Left ventricle myocardium inferior (tissue), 1 donor: ENCODE measurements at regions not wholly inside any gene's neighbourhood (a gene's known extent, or its start where the extent isn't known, plus 50 kb on each side); places are given as distances from the start of the nearest gene placed in this dataset.
A peak's percentile ranks its signal among the peaks of the same experiment; 100 is the strongest.

ENCODE experiments used
- DNase-seq: peaks from one replicate; pipeline ENCODE4 v3.0.0-alpha.2; 2020
- H3K27ac ChIP-seq: fragments of 200-600 bp; replicated peaks from 2 replicates; pipeline ENCODE4 v1.8.0; 2021
- H3K27me3 ChIP-seq: fragments of 200-600 bp; 2 replicates; pipeline ENCODE4 v1.8.0; 2021; ENCODE audit warnings: low read depth
- H3K36me3 ChIP-seq: fragments of 200-600 bp; 2 replicates; pipeline ENCODE4 v1.8.0; 2021
- H3K4me1 ChIP-seq: fragments of 200-600 bp; 2 replicates; pipeline ENCODE4 v1.8.0; 2021
- H3K4me3 ChIP-seq: fragments of 200-600 bp; 2 replicates; pipeline ENCODE4 v1.8.0; 2021; ENCODE audit warnings: mild to moderate bottlenecking, moderate library complexity
- H3K9me3 ChIP-seq: fragments of 200-600 bp; replicated peaks from 2 replicates; pipeline ENCODE4 v1.8.0; 2021
- CTCF ChIP-seq: fragments of 200-600 bp; IDR thresholded peaks from 2 replicates; pipeline ENCODE4 v1.8.0; 2021; ENCODE audit warnings: antibody characterized with exemption, mild to moderate bottlenecking, borderline replicate concordance
- intact Hi-C: fragments of 100-400 bp; cut with micrococcal nuclease; formaldehyde crosslinking; loops from one replicate; pipeline ENCODE4 v1.11.0; 2022
- donor health status: DM: no; HTN: yes; CAD: no; lungs with severe emphysema.

- no peaks in the 10 kb centered on the region for H3K27me3 ChIP-seq
- H3K4me1 ChIP-seq, result peaks cover 42% of the 10 kb centered on the region
- no peak overlapping the region for H3K4me3 ChIP-seq
- no peaks in the 10 kb centered on the region for H3K36me3 ChIP-seq
- intact Hi-C loops, result no loop called here
- H3K9me3 ChIP-seq, result no peaks in the 10 kb centered on the region
- no peak for TF ChIP-seq CTCF
- H3K27ac ChIP-seq, result peak overlapping the region; percentile 52
- DNase-seq, result no peak
These were observed 109.5 kb downstream of the PLCE1 start for GRCh38 chr10:94103192-94103591.

- peak overlapping the region; percentile 52 for H3K27ac ChIP-seq
- intact Hi-C loops, result no loop called here
These were observed 110.1 kb downstream of the PLCE1 start for GRCh38 chr10:94103801-94104221.

GRCh38 chr10:94104316-94105000, 110.7 kb downstream of the PLCE1 start:
- no peaks in the 10 kb centered on the region for H3K36me3 ChIP-seq
- no peak overlapping the region for H3K4me3 ChIP-seq
- no peaks in the 10 kb centered on the region for H3K9me3 ChIP-seq
- no peaks in the 10 kb centered on the region for H3K27me3 ChIP-seq
- no peak for DNase-seq
- intact Hi-C loops, result no loop called here
- no peak for TF ChIP-seq CTCF
- H3K27ac ChIP-seq, result peak overlapping the region; percentile 52
- peaks cover 34% of the 10 kb centered on the region for H3K4me1 ChIP-seq

More at GRCh38 chr10:94103801-94104221, 110.1 kb downstream of the PLCE1 start:
- no peaks in the 10 kb centered on the region for H3K27me3 ChIP-seq
- TF ChIP-seq CTCF, result no peak
- no peaks in the 10 kb centered on the region for H3K36me3 ChIP-seq
- H3K4me1 ChIP-seq, result peaks cover 37% of the 10 kb centered on the region
- H3K4me3 ChIP-seq, result no peak overlapping the region
- DNase-seq, result no peak
- H3K9me3 ChIP-seq, result no peaks in the 10 kb centered on the region

GRCh38 chr10:94105226-94105625, 111.5 kb downstream of the PLCE1 start:
- peak overlapping the region; percentile 52 for H3K27ac ChIP-seq
- TF ChIP-seq CTCF, result no peak
- H3K4me1 ChIP-seq, result peaks cover 34% of the 10 kb centered on the region

GRCh38 chr10:94107191-94107590, 113.5 kb downstream of the PLCE1 start:
- Histone ChIP-seq H3K27me3 (no peaks in the 10 kb centered on the region), H3K4me3 (no peak overlapping the region), H3K36me3 (no peaks in the 10 kb centered on the region), H3K4me1 (peaks cover 34% of the 10 kb centered on the region), H3K9me3 (no peaks in the 10 kb centered on the region), H3K27ac (no peak overlapping the region)
- intact Hi-C loops, result no loop called here
- TF ChIP-seq CTCF, result no peak
- DNase-seq, result no peak

More at GRCh38 chr10:94105226-94105625, 111.5 kb downstream of the PLCE1 start:
- no peaks in the 10 kb centered on the region for H3K36me3 ChIP-seq
- H3K9me3 ChIP-seq, result no peaks in the 10 kb centered on the region
- DNase-seq, result no peak
- H3K4me3 ChIP-seq, result no peak overlapping the region
- intact Hi-C loops, result no loop called here
- H3K27me3 ChIP-seq, result no peaks in the 10 kb centered on the region
